A549 (cell line): ENCODE measurements at regions not wholly inside any gene's neighbourhood (a gene's known extent, or its start where the extent isn't known, plus 50 kb on each side); places are given as distances from the start of the nearest gene placed in this dataset.

Experiments
- ATAC-seq, 2 experiments: fragments of 200-7000 bp in 1 of 2; fragments of >200 bp in 1 of 2; cut with Nextera tagmentation in 1 of 2; cut with Tn5 transposase in 1 of 2; 3 replicates each; pipeline versions ENCODE4 v1.8.0 to v1.9.1; 2018 to 2020; ENCODE audit warnings: mild to moderate bottlenecking in 1 of 2, moderate library complexity in 1 of 2
- CTCF ChIA-PET: fragments of 300-600 bp; sonication (Branson Sonifier 250); formaldehyde crosslinking; extraction: SDS; loops from one replicate; lab custom pipeline; 2021; ENCODE audit warnings: antibody characterized with exemption, inconsistent platforms; lab: Yijun Ruan, JAX
- POLR2A ChIA-PET: fragments of 350-600 bp; formaldehyde crosslinking; extraction: SDS; loops from one replicate; lab custom pipeline; 2021; ENCODE audit warnings: antibody characterized with exemption, inconsistent platforms; lab: Yijun Ruan, JAX
- DNase-seq, 2 experiments: peaks; one replicate each; pipeline versions ENCODE4 v3.0.0 to v3.0.0-alpha.2; 2011 to 2016; ENCODE audit warnings: low read depth in 1 of 2, low spot score in 1 of 2
- FAIRE-seq: peaks from 2 replicates; lab custom pipeline; 2011; peaks lifted over from hg19 to GRCh38; lab: Jason Lieb, UNC
- H3K27ac ChIP-seq, 2 experiments: fragments of >200 bp; sonication (Bioruptor Twin); formaldehyde crosslinking; 3 replicates each; pipeline ENCODE4 v1.5.1; 2016 to 2017
- H3K4me1 ChIP-seq: fragments of >200 bp; sonication (Bioruptor Twin); formaldehyde crosslinking; 3 replicates; pipeline ENCODE4 v1.6.1; 2016
- H3K4me2 ChIP-seq: fragments of >200 bp; sonication (Bioruptor Twin); formaldehyde crosslinking; 3 replicates; pipeline ENCODE4 v1.6.1; 2016
- H3K4me3 ChIP-seq: fragments of >200 bp; sonication (Bioruptor Twin); formaldehyde crosslinking; 3 replicates; pipeline ENCODE4 v1.5.1; 2016
- H3K9me3 ChIP-seq: fragments of >200 bp; sonication (Bioruptor Twin); formaldehyde crosslinking; 3 replicates; pipeline ENCODE4 v1.6.1; 2016
- CEBPB ChIP-seq, 2 experiments: fragments of >200 bp in 1 of 2; sonication (Bioruptor Twin) in 1 of 2; formaldehyde crosslinking in 1 of 2; IDR thresholded peaks; 2 replicates each; pipeline ENCODE4 v1.6.1; 2012 to 2016
- CHD4 ChIP-seq: fragments of 200-600 bp; sonication (generic); IDR thresholded peaks from 2 replicates; pipeline ENCODE4 v1.6.1; 2016; ENCODE audit warnings: antibody characterized with exemption, mild to moderate bottlenecking, borderline replicate concordance
- EP300 ChIP-seq, 2 experiments: fragments of >200 bp; sonication (Bioruptor Twin); formaldehyde crosslinking; IDR thresholded peaks; 2 replicates in 1 of 2; 3 replicates in 1 of 2; pipeline ENCODE4 v1.6.1; 2016 to 2017
- FOSL2 ChIP-seq, 2 experiments: fragments of 450-650 bp in 1 of 2; fragments of >200 bp in 1 of 2; sonication (Bioruptor Twin) in 1 of 2; formaldehyde crosslinking; IDR thresholded peaks; 2 replicates each; pipeline versions ENCODE4 v1.5.0 to v1.6.1; 2016 to 2020; ENCODE audit warnings: mild to moderate bottlenecking in 1 of 2, moderate library complexity in 1 of 2
- FOXS1 ChIP-seq: fragments of 250-450 bp; sonication (Bioruptor Pico); IDR thresholded peaks from 2 replicates; pipeline ENCODE4 v1.5.0; 2020; ENCODE audit warnings: mild to moderate bottlenecking, moderate library complexity
- GATA3 ChIP-seq: IDR thresholded peaks from 2 replicates; pipeline ENCODE4 v1.6.1; 2012; ENCODE audit warnings: borderline replicate concordance
- HEYL ChIP-seq: fragments of 250-450 bp; sonication (Bioruptor Pico); IDR thresholded peaks from 2 replicates; pipeline ENCODE4 v1.8.0; 2021; ENCODE audit warnings: mild to moderate bottlenecking, moderate library complexity
- HOXB13 ChIP-seq: fragments of 250-450 bp; sonication (Bioruptor Pico); IDR thresholded peaks from 2 replicates; pipeline ENCODE4 v1.5.0; 2020; ENCODE audit warnings: low read depth, mild to moderate bottlenecking, moderate library complexity
- JUNB ChIP-seq: fragments of >200 bp; sonication (Bioruptor Twin); formaldehyde crosslinking; IDR thresholded peaks from 2 replicates; pipeline ENCODE4 v1.6.1; 2016
- MAFK ChIP-seq: fragments of 450-650 bp; IDR thresholded peaks from 2 replicates; pipeline ENCODE4 v1.6.1; 2014; ENCODE audit not compliant: partially characterized antibody
- MAZ ChIP-seq: fragments of 150-350 bp; IDR thresholded peaks from 2 replicates; pipeline ENCODE4 v1.6.1; 2014; ENCODE audit warnings: antibody characterized with exemption, low read depth, low read length, borderline replicate concordance
- MYC ChIP-seq: IDR thresholded peaks from 2 replicates; pipeline ENCODE4 v1.6.1; 2012; ENCODE audit warnings: mild to moderate bottlenecking, inconsistent platforms, low read length, improper control_type of control experiment, borderline replicate concordance
- NPAS2 ChIP-seq: fragments of 250-450 bp; sonication (Bioruptor Pico); IDR thresholded peaks from 2 replicates; pipeline ENCODE4 v1.8.0; 2022; ENCODE audit warnings: mild to moderate bottlenecking, moderate library complexity, borderline replicate concordance
- NR3C1 ChIP-seq: fragments of >200 bp; sonication (Bioruptor Twin); formaldehyde crosslinking; IDR thresholded peaks from 3 replicates; pipeline ENCODE4 v1.6.1; 2017
- PHF8 ChIP-seq: fragments of 200-600 bp; sonication (generic); IDR thresholded peaks from 2 replicates; pipeline ENCODE4 v1.6.1; 2016; ENCODE audit warnings: low read depth, mild to moderate bottlenecking, antibody characterized with exemption, moderate library complexity, borderline replicate concordance
- POLR2A ChIP-seq: IDR thresholded peaks from 2 replicates; pipeline ENCODE4 v1.6.1; 2012; ENCODE audit warnings: mild to moderate bottlenecking, low read length
- POLR2AphosphoS2 ChIP-seq: conservative IDR thresholded peaks from 2 replicates; pipeline ENCODE4 v1.6.1; 2012; ENCODE audit warnings: low read length, improper control_type of control experiment, inconsistent platforms
- RARB ChIP-seq: fragments of 250-450 bp; sonication (Bioruptor Pico); IDR thresholded peaks from 2 replicates; pipeline ENCODE4 v1.8.0; 2021; ENCODE audit warnings: mild to moderate bottlenecking, moderate library complexity
- RFX5 ChIP-seq: fragments of 450-650 bp; IDR thresholded peaks from 2 replicates; pipeline ENCODE4 v1.7.1; 2014; ENCODE audit warnings: antibody characterized with exemption, mild to moderate bottlenecking, moderate library complexity
- RNF2 ChIP-seq: fragments of 200-600 bp; sonication (generic); IDR thresholded peaks from 2 replicates; pipeline ENCODE4 v1.6.1; 2016; ENCODE audit warnings: low read depth, mild to moderate bottlenecking, antibody characterized with exemption, moderate library complexity, borderline replicate concordance
- TFCP2L1 ChIP-seq: fragments of 250-450 bp; sonication (Bioruptor Pico); IDR thresholded peaks from 2 replicates; pipeline ENCODE4 v1.5.0; 2021; ENCODE audit warnings: mild to moderate bottlenecking
- ZC3H11A ChIP-seq: fragments of 450-650 bp; IDR thresholded peaks from 2 replicates; pipeline ENCODE4 v1.6.1; 2014; ENCODE audit warnings: antibody characterized with exemption, mild to moderate bottlenecking
- ZFP36 ChIP-seq: fragments of 450-650 bp; IDR thresholded peaks from 2 replicates; pipeline ENCODE4 v1.6.1; 2014; ENCODE audit warnings: borderline replicate concordance; ENCODE audit not compliant: partially characterized antibody
- WGBS: methylation state at CpG from one replicate; pipeline ENCODE4 v1.1.6; 2017; ENCODE audit errors: missing lambda C conversion rate; 5-methylcytosine and 5-hydroxymethylcytosine counted together
- TF ChIP-seq, protein P1 (sequence below): IDR thresholded peaks from 2 replicates; pipeline ENCODE4 v1.6.1; 2012
- TF ChIP-seq, protein P2 (sequence below): fragments of 450-650 bp; IDR thresholded peaks from 2 replicates; pipeline ENCODE4 v1.6.1; 2014; ENCODE audit warnings: antibody characterized with exemption
- TF ChIP-seq, protein P3 (sequence below): IDR thresholded peaks from 2 replicates; pipeline ENCODE4 v1.6.1; 2012; ENCODE audit warnings: low read depth, borderline replicate concordance
- TF ChIP-seq, protein P4 (sequence below): fragments of 150-350 bp; IDR thresholded peaks from 2 replicates; pipeline ENCODE4 v1.6.1; 2014; ENCODE audit warnings: low read depth, mild to moderate bottlenecking, low read length
- TF ChIP-seq, protein P5 (sequence below): fragments of 250-450 bp; sonication (Bioruptor Pico); IDR thresholded peaks from 2 replicates; pipeline ENCODE4 v1.5.0; 2021; ENCODE audit warnings: mild to moderate bottlenecking, moderate library complexity, borderline replicate concordance
- TF ChIP-seq, protein P6 (sequence below): fragments of >200 bp; sonication (Bioruptor Twin); formaldehyde crosslinking; IDR thresholded peaks from 3 replicates; pipeline ENCODE4 v1.6.1; 2016

DNA sequence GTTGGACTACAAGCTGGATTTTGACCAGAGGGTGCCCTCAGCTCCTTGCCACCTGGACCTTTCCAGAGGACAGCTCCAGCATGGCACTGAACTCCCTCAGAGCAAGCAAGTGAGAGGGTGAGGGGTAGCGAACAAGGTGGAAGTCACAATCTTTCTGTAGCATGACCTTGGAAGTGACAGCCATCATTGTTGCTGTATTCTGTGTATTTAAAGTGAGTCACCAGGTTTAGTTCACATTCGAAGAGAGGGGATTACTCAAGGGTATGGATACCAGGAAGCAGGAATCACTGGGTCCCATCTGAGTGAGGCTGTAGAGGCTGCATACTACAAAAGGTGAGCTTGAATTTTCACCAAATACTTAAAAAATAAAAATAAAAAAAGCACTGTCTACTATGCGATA lies 280.0 kb upstream of the SPTLC3 start:
- 29% methylated on average over 3 of the region's 3 CpGs for WGBS
- FAIRE-seq = no peak
- Histone ChIP-seq H3K4me2 (no peak overlapping the region), H3K4me1 (no peaks in the 10 kb centered on the region), H3K27ac (no peak overlapping the region), H3K9me3 (no peaks in the 10 kb centered on the region), H3K4me3 (no peak overlapping the region)
- DNase-seq = no peak
- ATAC-seq = no peak
- ChIA-PET CTCF (interaction anchor here (0.6 kb wide), 1 partner anchor 10 kb away, joined by 3 read pairs; no protein-coding TSS in a partner anchor), POLR2A (no interaction called here)
- TF ChIP-seq MAFK = no peak
- TF ChIP-seq FOSL2 (IDR thresholded peaks at IDR 0.05) = no peak
- TF ChIP-seq FOSL2 (CRISPR knock-in tag; IDR thresholded peaks at IDR 0.05) = no peak
- TF ChIP-seq, protein P1, sequence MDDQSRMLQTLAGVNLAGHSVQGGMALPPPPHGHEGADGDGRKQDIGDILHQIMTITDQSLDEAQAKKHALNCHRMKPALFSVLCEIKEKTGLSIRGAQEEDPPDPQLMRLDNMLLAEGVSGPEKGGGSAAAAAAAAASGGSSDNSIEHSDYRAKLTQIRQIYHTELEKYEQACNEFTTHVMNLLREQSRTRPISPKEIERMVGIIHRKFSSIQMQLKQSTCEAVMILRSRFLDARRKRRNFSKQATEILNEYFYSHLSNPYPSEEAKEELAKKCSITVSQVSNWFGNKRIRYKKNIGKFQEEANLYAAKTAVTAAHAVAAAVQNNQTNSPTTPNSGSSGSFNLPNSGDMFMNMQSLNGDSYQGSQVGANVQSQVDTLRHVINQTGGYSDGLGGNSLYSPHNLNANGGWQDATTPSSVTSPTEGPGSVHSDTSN = no peak
- TF ChIP-seq, protein P2, sequence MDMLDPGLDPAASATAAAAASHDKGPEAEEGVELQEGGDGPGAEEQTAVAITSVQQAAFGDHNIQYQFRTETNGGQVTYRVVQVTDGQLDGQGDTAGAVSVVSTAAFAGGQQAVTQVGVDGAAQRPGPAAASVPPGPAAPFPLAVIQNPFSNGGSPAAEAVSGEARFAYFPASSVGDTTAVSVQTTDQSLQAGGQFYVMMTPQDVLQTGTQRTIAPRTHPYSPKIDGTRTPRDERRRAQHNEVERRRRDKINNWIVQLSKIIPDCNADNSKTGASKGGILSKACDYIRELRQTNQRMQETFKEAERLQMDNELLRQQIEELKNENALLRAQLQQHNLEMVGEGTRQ = no peak
- no peak for TF ChIP-seq ZC3H11A
- no peak for TF ChIP-seq JUNB

DNA sequence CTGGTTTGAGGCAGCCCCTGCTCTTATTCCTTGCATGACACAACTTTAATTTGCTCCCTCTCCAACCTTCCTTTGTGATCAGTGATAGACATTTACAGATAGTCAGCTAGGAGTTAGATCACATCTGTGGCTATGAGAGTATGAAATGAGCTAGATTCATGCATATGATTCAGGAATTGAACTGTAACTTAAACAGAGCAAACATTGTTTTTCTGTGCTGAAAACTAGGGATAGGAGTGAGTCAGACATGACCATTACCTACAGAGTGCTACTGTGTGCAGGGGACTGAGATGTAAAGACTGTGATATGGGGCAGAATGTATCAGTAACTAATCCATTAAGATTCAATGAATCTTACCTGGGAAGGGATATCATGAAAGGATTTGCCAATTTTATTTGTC lies 279.4 kb upstream of the SPTLC3 start:
- Histone ChIP-seq H3K4me2 (no peak overlapping the region), H3K4me3 (no peak overlapping the region), H3K4me1 (no peaks in the 10 kb centered on the region), H3K9me3 (no peaks in the 10 kb centered on the region), H3K27ac (no peak overlapping the region)
- POLR2A ChIA-PET = no interaction called here
- TF ChIP-seq, protein P3, sequence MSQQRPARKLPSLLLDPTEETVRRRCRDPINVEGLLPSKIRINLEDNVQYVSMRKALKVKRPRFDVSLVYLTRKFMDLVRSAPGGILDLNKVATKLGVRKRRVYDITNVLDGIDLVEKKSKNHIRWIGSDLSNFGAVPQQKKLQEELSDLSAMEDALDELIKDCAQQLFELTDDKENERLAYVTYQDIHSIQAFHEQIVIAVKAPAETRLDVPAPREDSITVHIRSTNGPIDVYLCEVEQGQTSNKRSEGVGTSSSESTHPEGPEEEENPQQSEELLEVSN = no peak
- TF ChIP-seq MAZ = no peak
- TF ChIP-seq NR3C1 = no peak
- TF ChIP-seq JUNB = no peak
- TF ChIP-seq POLR2A = no peak
- no peak for TF ChIP-seq CHD4
- TF ChIP-seq RFX5 = no peak
- no peak for TF ChIP-seq NPAS2
- TF ChIP-seq POLR2AphosphoS2 = no peak
- ATAC-seq = no peak
- no peak for DNase-seq
- FAIRE-seq = no peak
- CTCF ChIA-PET = no interaction called here

DNA sequence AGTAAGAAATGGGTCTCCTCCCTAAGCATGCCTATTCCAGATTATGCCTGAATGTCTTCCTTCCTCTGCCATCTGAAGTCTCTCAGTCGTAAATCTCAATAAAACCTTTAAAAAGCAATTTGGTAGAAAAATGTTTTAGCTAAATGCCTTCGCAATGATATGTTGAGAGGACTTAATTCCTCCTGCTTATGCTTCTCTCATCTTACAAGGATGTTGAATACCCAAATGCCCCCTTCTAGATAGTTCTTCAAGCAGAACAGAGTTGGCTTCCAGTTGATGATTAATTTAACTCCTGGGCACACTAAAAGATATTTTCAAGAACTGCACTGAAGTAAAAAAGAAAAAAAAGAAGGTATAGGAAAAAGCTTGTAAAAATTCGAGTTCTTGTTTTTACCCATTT lies 275.0 kb upstream of the SPTLC3 start:
- FAIRE-seq = no peak
- DNase-seq = no peak
- ATAC-seq = no peak
- no peaks in the 10 kb centered on the region for H3K4me1 ChIP-seq
- CTCF ChIA-PET = no interaction called here
- no peaks in the 10 kb centered on the region for H3K9me3 ChIP-seq
- POLR2A ChIA-PET = no interaction called here
- no peak overlapping the region for H3K4me3 ChIP-seq
- no peak overlapping the region for H3K4me2 ChIP-seq
- under 1% methylated on average over 3 of the region's 3 CpGs for WGBS
- no peak overlapping the region for H3K27ac ChIP-seq
- TF ChIP-seq, protein P4, sequence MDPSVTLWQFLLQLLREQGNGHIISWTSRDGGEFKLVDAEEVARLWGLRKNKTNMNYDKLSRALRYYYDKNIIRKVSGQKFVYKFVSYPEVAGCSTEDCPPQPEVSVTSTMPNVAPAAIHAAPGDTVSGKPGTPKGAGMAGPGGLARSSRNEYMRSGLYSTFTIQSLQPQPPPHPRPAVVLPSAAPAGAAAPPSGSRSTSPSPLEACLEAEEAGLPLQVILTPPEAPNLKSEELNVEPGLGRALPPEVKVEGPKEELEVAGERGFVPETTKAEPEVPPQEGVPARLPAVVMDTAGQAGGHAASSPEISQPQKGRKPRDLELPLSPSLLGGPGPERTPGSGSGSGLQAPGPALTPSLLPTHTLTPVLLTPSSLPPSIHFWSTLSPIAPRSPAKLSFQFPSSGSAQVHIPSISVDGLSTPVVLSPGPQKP = no peak
- TF ChIP-seq RNF2 (no peak), RARB (no peak), HEYL (no peak), PHF8 (no peak), MYC (no peak), FOXS1 (no peak), EP300 (IDR thresholded peaks at IDR 0.05) (no peak), ZC3H11A (no peak), TFCP2L1 (CRISPR knock-in tag) (no peak), HOXB13 (CRISPR knock-in tag) (no peak), GATA3 (no peak), CEBPB (IDR thresholded peaks at IDR 0.05) (no peak), ZFP36 (no peak), MAFK (no peak), POLR2A (no peak)
- TF ChIP-seq, protein P5, sequence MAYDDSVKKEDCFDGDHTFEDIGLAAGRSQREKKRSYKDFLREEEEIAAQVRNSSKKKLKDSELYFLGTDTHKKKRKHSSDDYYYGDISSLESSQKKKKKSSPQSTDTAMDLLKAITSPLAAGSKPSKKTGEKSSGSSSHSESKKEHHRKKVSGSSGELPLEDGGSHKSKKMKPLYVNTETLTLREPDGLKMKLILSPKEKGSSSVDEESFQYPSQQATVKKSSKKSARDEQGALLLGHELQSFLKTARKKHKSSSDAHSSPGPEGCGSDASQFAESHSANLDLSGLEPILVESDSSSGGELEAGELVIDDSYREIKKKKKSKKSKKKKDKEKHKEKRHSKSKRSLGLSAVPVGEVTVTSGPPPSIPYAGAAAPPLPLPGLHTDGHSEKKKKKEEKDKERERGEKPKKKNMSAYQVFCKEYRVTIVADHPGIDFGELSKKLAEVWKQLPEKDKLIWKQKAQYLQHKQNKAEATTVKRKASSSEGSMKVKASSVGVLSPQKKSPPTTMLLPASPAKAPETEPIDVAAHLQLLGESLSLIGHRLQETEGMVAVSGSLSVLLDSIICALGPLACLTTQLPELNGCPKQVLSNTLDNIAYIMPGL (CRISPR knock-in tag) = no peak
- TF ChIP-seq, protein P2 = no peak
- TF ChIP-seq, protein P6, sequence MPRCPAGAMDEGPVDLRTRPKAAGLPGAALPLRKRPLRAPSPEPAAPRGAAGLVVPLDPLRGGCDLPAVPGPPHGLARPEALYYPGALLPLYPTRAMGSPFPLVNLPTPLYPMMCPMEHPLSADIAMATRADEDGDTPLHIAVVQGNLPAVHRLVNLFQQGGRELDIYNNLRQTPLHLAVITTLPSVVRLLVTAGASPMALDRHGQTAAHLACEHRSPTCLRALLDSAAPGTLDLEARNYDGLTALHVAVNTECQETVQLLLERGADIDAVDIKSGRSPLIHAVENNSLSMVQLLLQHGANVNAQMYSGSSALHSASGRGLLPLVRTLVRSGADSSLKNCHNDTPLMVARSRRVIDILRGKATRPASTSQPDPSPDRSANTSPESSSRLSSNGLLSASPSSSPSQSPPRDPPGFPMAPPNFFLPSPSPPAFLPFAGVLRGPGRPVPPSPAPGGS = no peak
